Loucy (cell line): ENCODE measurements at regions not wholly inside any gene's neighbourhood (a gene's known extent, or its start where the extent isn't known, plus 50 kb on each side); places are given as distances from the start of the nearest gene placed in this dataset.

Source experiments
- H2AFZ ChIP-seq: fragments of 200-600 bp; sonication (generic); 2 replicates; pipeline ENCODE4 v1.6.0; 2016; ENCODE audit warnings: antibody characterized with exemption, mild to moderate bottlenecking, low read length, moderate library complexity
- H3F3A ChIP-seq: fragments of 200-600 bp; 2 replicates; pipeline ENCODE4 v1.6.0; 2016; ENCODE audit warnings: antibody characterized with exemption, low read depth, mild to moderate bottlenecking
- H3K27me3 ChIP-seq: fragments of 200-600 bp; sonication (generic); 2 replicates; pipeline ENCODE4 v1.6.1; 2014; ENCODE audit warnings: low read length, mild to moderate bottlenecking; ENCODE audit not compliant: insufficient read depth, poor library complexity, severe bottlenecking
- H3K36me3 ChIP-seq: fragments of 200-600 bp; sonication (generic); 2 replicates; pipeline ENCODE4 v1.6.1; 2016; ENCODE audit warnings: low read length; ENCODE audit not compliant: insufficient read depth
- H3K4me1 ChIP-seq: fragments of 200-600 bp; sonication (generic); 2 replicates; pipeline ENCODE4 v1.5.1; 2014; ENCODE audit warnings: low read length, mild to moderate bottlenecking; ENCODE audit not compliant: insufficient read depth, poor library complexity, severe bottlenecking
- H3K4me2 ChIP-seq: fragments of 200-600 bp; sonication (generic); 2 replicates; pipeline ENCODE4 v1.6.0; 2014; ENCODE audit warnings: antibody characterized with exemption, low read length, low read depth, mild to moderate bottlenecking; ENCODE audit not compliant: poor library complexity, severe bottlenecking
- H3K4me3 ChIP-seq: fragments of 200-600 bp; sonication (generic); 2 replicates; pipeline ENCODE4 v1.5.1; 2014; ENCODE audit warnings: low read length, mild to moderate bottlenecking, mixed read lengths; ENCODE audit not compliant: poor library complexity, severe bottlenecking
- H3K79me2 ChIP-seq: fragments of 200-600 bp; sonication (generic); 2 replicates; pipeline ENCODE4 v1.6.1; 2014; ENCODE audit warnings: low read length; ENCODE audit not compliant: insufficient read depth
- H3K9ac ChIP-seq: fragments of 200-600 bp; sonication (generic); 2 replicates; pipeline ENCODE4 v1.6.0; 2014; ENCODE audit warnings: mild to moderate bottlenecking, low read depth, low read length, moderate library complexity; ENCODE audit not compliant: poor library complexity, severe bottlenecking
- H3K9me2 ChIP-seq: fragments of 200-600 bp; sonication (generic); replicated peaks from 2 replicates; pipeline ENCODE4 v1.6.1; 2016; ENCODE audit warnings: low read depth, low read length, mixed read lengths
- H3K9me3 ChIP-seq: fragments of 200-600 bp; sonication (generic); 2 replicates; pipeline ENCODE4 v1.6.1; 2014; ENCODE audit warnings: mild to moderate bottlenecking, antibody characterized with exemption, low read length, low read depth; ENCODE audit not compliant: insufficient read depth
- H4K20me1 ChIP-seq: fragments of 200-600 bp; sonication (generic); 2 replicates; pipeline ENCODE4 v1.6.0; 2014; ENCODE audit warnings: antibody characterized with exemption, low read length, mild to moderate bottlenecking; ENCODE audit not compliant: insufficient read depth, poor library complexity, severe bottlenecking
- CTCF ChIP-seq: fragments of 200-600 bp; sonication (generic); conservative IDR thresholded peaks from 2 replicates; pipeline ENCODE4 v1.5.1; 2014; ENCODE audit warnings: mild to moderate bottlenecking, antibody characterized with exemption, low read length
- EZH2phosphoT487 ChIP-seq: fragments of 200-600 bp; IDR thresholded peaks from 2 replicates; pipeline ENCODE4 v1.6.1; 2018; ENCODE audit warnings: antibody characterized with exemption, mild to moderate bottlenecking, moderate library complexity, borderline replicate concordance

- Histone ChIP-seq H3K9me3 (no peaks in the 10 kb centered on the region), H2AFZ (no peak overlapping the region), H3K27me3 (no peaks in the 10 kb centered on the region), H3K36me3 (no peaks in the 10 kb centered on the region), H3K4me3 (no peak overlapping the region), H3K9me2 (no peaks in the 10 kb centered on the region), H3K9ac (no peak overlapping the region), H3K4me1 (no peaks in the 10 kb centered on the region), H4K20me1 (no peaks in the 10 kb centered on the region), H3K79me2 (no peaks in the 10 kb centered on the region), H3F3A (no peaks in the 10 kb centered on the region), H3K4me2 (no peak overlapping the region)
- TF ChIP-seq CTCF, result no peak
- no peak for TF ChIP-seq EZH2phosphoT487
These were observed 453.7 kb downstream of the TENT5A start for GRCh38 chr6:81298751-81299150.

DNA sequence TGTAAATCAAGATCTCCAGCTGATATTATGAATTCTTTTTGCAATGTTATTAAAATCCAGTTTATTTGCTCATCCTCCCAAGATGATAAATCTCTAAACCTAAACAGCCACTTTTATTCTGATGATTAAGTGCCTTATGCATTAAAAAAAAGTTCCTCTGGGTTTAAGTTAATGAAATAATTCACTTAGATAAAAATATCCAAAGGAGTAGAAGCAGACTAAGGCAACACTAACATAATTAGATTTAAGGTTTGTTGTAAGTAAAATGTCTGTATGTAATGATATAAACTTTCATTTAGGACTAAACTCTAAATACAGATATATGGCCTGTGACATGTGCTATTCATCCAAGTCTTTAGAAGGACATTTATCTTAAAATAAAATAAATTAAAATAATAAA is 457.2 kb downstream of the TENT5A start:
- no peak overlapping the region for H2AFZ ChIP-seq
- no peak overlapping the region for H3K9ac ChIP-seq
- no peaks in the 10 kb centered on the region for H3K79me2 ChIP-seq
- H3K4me2 ChIP-seq, result no peak overlapping the region
- H3K9me3 ChIP-seq, result no peaks in the 10 kb centered on the region
- no peaks in the 10 kb centered on the region for H3K4me1 ChIP-seq
- no peaks in the 10 kb centered on the region for H3K36me3 ChIP-seq
- H3K4me3 ChIP-seq, result no peak overlapping the region
- H3F3A ChIP-seq, result no peaks in the 10 kb centered on the region
- no peaks in the 10 kb centered on the region for H3K27me3 ChIP-seq
- no peaks in the 10 kb centered on the region for H3K9me2 ChIP-seq
- TF ChIP-seq CTCF (no peak), EZH2phosphoT487 (no peak)
- H4K20me1 ChIP-seq, result no peaks in the 10 kb centered on the region

- TF ChIP-seq EZH2phosphoT487 (no peak), CTCF (no peak)
- Histone ChIP-seq H3K4me1 (no peaks in the 10 kb centered on the region), H3K9ac (no peak overlapping the region), H2AFZ (no peak overlapping the region), H3K9me2 (no peaks in the 10 kb centered on the region), H3K27me3 (no peaks in the 10 kb centered on the region), H3K9me3 (no peaks in the 10 kb centered on the region), H3K36me3 (no peaks in the 10 kb centered on the region), H3F3A (no peaks in the 10 kb centered on the region), H3K79me2 (no peaks in the 10 kb centered on the region), H3K4me3 (no peak overlapping the region), H4K20me1 (no peaks in the 10 kb centered on the region), H3K4me2 (no peak overlapping the region)
These were observed 458.6 kb downstream of the TENT5A start for GRCh38 chr6:81293896-81294295.
